ENCODE measurements at regions not wholly inside any gene's neighbourhood (a gene's known extent, or its start where the extent isn't known, plus 50 kb on each side); places are given as distances from the start of the nearest gene placed in this dataset.
"Not testable (repeated sequence)": the region's sequence is repeated elsewhere in the genome, so short reads cannot be mapped to it uniquely, and the experiment has no call there.

DNA sequence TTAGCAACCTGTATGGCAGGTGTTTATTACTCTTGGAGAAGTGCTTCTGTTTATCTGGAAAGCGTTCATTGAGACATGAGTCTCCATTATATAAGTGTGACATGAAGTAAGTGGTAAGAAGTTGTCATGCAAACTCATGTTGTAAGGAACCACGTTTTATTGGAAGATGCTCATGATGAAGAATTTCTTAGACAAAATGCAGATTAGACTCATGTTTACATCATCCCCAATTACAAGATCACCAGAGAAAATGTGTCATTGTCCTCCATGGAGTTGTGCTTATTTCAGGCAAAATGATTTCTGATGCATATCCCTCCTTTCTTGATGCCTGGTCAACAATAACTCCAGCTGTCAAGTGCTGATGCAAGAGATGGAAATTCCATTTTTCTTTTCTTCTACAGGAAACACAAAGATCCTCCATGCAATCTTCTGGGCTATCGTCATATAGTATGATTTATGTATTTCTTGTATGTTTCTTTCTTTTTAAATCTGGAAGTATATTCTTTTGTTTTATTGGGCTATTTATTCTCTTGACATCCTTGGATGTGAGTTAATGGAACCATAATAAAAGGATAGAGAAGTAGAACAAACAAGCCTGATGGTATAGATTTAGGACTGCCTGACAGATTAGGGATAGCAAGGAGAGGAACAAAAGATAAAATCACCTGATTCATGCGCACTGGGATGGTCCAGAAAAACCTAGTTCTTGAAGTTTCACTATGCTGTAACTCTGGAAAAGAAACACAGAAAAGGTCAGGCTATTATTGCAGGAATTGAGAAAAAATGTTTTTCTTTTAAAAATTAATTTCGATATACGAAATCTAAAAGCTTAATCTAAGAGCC, 50.7 kb upstream of the DIAPH3 start:
- no peaks in the 10 kb centered on the region for H3K9me3 Mint-ChIP-seq
- intact Hi-C loops (cut with micrococcal nuclease), result no loop called here
- H3K27ac Mint-ChIP-seq, result no peak overlapping the region
- no peak overlapping the region for H3K4me3 Mint-ChIP-seq
- H3K36me3 Mint-ChIP-seq (ENCODE audit: low read depth), result no peaks in the 10 kb centered on the region
- H3K27me3 Mint-ChIP-seq (ENCODE audit: low read depth), result peaks cover 17% of the 10 kb centered on the region
- no peak for DNase-seq
- CTCF ChIA-PET, result no interaction called here
- no peaks in the 10 kb centered on the region for H3K4me1 Mint-ChIP-seq (ENCODE audit: low read depth)

DNA sequence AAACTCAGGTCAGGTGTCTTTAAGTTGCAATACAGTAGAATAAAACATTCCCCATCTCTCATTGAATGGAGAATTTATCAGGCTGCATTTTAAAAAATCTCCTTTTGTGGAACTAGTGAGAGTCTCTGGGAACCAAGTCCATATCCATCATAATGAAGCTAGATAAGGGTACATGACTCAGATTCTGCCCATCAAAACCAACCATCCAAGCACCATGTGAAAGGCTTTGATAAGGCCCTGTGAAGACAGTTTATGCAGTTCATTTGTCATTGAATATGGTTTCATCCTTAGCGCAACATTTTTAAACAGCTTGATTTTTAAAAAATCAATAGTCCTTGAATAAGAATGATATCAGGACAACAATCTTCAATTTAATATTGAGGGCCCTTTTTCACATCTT, 56.3 kb upstream of the DIAPH3 start:
- CTCF ChIA-PET, result interaction anchor here (1.0 kb wide), 1 partner anchor 540 kb away, joined by 3 read pairs; no protein-coding TSS in a partner anchor
- Mint-ChIP-seq H3K4me3 (no peak overlapping the region), H3K27me3 (ENCODE audit: low read depth) (peaks cover 15% of the 10 kb centered on the region), H3K4me1 (ENCODE audit: low read depth) (no peaks in the 10 kb centered on the region), H3K27ac (no peak overlapping the region), H3K36me3 (ENCODE audit: low read depth) (no peaks in the 10 kb centered on the region), H3K9me3 (no peaks in the 10 kb centered on the region)
- intact Hi-C loops (cut with micrococcal nuclease), result no loop called here
- DNase-seq, result no peak

GRCh38 chr13:60221581-60221980, 57.9 kb upstream of the DIAPH3 start:
- DNase-seq, result no peak
- H3K36me3 Mint-ChIP-seq (ENCODE audit: low read depth), result no peaks in the 10 kb centered on the region
- no peaks in the 10 kb centered on the region for H3K4me1 Mint-ChIP-seq (ENCODE audit: low read depth)
- H3K27me3 Mint-ChIP-seq (ENCODE audit: low read depth), result peaks cover 11% of the 10 kb centered on the region
- intact Hi-C loops (cut with micrococcal nuclease), result no loop called here
- no peaks in the 10 kb centered on the region for H3K9me3 Mint-ChIP-seq
- CTCF ChIA-PET, result no interaction called here
- H3K4me3 Mint-ChIP-seq, result no peak overlapping the region
- no peak overlapping the region for H3K27ac Mint-ChIP-seq

DNA sequence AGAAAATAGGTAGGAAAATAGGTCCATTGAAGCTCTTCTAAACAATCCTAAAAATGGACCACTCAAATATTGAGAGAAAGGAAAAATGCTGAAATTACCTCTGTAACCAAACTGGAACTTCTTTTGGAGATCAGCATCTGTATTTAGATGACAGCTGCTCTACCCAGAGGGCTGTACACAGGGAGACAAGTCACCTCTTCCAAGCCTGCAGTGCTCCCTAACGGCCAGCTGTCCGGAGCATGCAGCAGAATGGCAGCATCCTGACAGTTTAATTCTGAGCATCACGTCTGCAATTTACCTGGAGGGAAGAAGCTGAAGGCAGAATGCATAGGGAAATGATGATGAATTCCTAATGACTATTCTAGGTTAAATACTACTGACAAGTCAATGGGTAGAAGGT, 62.8 kb upstream of the DIAPH3 start:
- peaks cover 6% of the 10 kb centered on the region for H3K27me3 Mint-ChIP-seq (ENCODE audit: low read depth)
- intact Hi-C loops (cut with micrococcal nuclease), result loop anchor here (5.0 kb wide), 1 partner anchor 549 kb away; no protein-coding TSS in a partner anchor
- no peak overlapping the region for H3K27ac Mint-ChIP-seq
- peak; percentile 21 for DNase-seq
- no peaks in the 10 kb centered on the region for H3K9me3 Mint-ChIP-seq
- no peak overlapping the region for H3K4me3 Mint-ChIP-seq
- CTCF ChIA-PET, result interaction anchor here (0.6 kb wide), 1 partner anchor 114 kb away, joined by 4 read pairs; no protein-coding TSS in a partner anchor
- no peaks in the 10 kb centered on the region for H3K4me1 Mint-ChIP-seq (ENCODE audit: low read depth)
- no peaks in the 10 kb centered on the region for H3K36me3 Mint-ChIP-seq (ENCODE audit: low read depth)

- intact Hi-C loops (cut with micrococcal nuclease), result loop anchor here (5.0 kb wide), 1 partner anchor 550 kb away; no protein-coding TSS in a partner anchor
- Mint-ChIP-seq H3K27ac (no peak overlapping the region), H3K27me3 (ENCODE audit: low read depth) (peaks cover 6% of the 10 kb centered on the region), H3K4me1 (ENCODE audit: low read depth) (no peaks in the 10 kb centered on the region), H3K36me3 (ENCODE audit: low read depth) (no peaks in the 10 kb centered on the region), H3K4me3 (no peak overlapping the region), H3K9me3 (no peaks in the 10 kb centered on the region)
- DNase-seq, result no peak
- CTCF ChIA-PET, result no interaction called here
These were observed 63.4 kb upstream of the DIAPH3 start for GRCh38 chr13:60227158-60227557.

DNA sequence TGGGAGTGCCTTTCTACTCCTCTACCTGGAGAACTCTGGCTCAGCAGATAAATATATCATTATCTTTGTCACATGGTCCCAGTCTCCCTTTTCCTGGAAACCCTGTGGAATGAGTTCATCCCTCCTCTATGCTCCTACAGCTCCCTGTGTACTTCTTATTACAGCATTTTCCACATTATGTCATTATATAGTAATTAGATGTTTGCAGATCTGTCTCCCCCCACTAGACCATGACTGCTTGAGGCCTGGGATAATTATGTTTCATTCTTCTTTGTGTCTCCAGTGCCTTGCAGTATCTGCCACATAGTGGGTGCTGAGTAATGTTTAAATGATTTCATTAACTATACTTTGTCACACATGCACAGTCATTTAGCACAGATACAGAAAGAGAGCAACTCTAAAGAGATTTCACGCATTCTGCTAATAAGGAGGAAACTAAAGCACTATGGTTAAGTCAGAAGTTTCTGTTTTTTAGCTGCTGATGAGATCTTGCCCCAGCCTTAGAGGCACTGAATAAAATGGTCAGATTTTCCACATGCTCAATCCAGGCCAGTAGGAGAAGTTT, 66.1 kb upstream of the DIAPH3 start:
- Mint-ChIP-seq H3K4me3 (no peak overlapping the region), H3K27me3 (ENCODE audit: low read depth) (peaks cover 14% of the 10 kb centered on the region), H3K9me3 (no peaks in the 10 kb centered on the region), H3K36me3 (ENCODE audit: low read depth) (no peaks in the 10 kb centered on the region), H3K27ac (no peak overlapping the region), H3K4me1 (ENCODE audit: low read depth) (no peaks in the 10 kb centered on the region)
- no peak for DNase-seq
- CTCF ChIA-PET, result interaction anchor here (1.3 kb wide), 1 partner anchor 98 kb away, joined by 3 read pairs; no protein-coding TSS in a partner anchor
- intact Hi-C loops (cut with micrococcal nuclease), result loop anchor here (5.0 kb wide), 1 partner anchor 552 kb away; no protein-coding TSS in a partner anchor

DNA sequence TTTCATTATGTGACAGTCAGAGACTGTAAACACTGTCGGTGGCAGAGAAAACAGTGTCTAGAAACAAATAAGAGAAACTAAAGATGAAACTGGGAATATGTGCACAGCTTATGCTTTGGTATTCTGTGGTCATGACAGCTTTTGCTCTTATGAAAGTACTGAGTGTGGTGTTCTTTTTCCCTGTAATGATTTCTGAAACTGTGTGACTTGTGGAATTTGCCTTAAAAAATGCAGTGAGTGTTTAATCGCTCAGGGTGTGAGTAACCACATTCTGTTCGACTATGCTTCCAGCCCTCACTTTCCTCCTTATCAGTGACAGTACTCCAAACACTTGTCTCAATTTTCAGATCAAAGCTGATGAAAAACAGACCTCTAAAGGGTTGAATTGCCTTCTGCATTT, 66.9 kb upstream of the DIAPH3 start:
- intact Hi-C loops (cut with micrococcal nuclease), result no loop called here

GRCh38 chr13:60242043-60242595, 78.4 kb upstream of the DIAPH3 start:
- H3K4me3 Mint-ChIP-seq, result no peak overlapping the region
- H3K4me1 Mint-ChIP-seq (ENCODE audit: low read depth), result no peaks in the 10 kb centered on the region
- DNase-seq, result no peak
- intact Hi-C loops (cut with micrococcal nuclease), result no loop called here
- no peak overlapping the region for H3K27ac Mint-ChIP-seq
- H3K9me3 Mint-ChIP-seq, result no peaks in the 10 kb centered on the region
- no peaks in the 10 kb centered on the region for H3K36me3 Mint-ChIP-seq (ENCODE audit: low read depth)
- peaks cover 6% of the 10 kb centered on the region for H3K27me3 Mint-ChIP-seq (ENCODE audit: low read depth)
- CTCF ChIA-PET, result interaction anchor here (0.6 kb wide), 1 partner anchor 1897 kb away, joined by 3 read pairs; no protein-coding TSS in a partner anchor

More for the DNA sequence above, 66.9 kb upstream of the DIAPH3 start:
- no peaks in the 10 kb centered on the region for H3K36me3 Mint-ChIP-seq (ENCODE audit: low read depth)
- no peak for DNase-seq
- no peaks in the 10 kb centered on the region for H3K9me3 Mint-ChIP-seq
- no peaks in the 10 kb centered on the region for H3K4me1 Mint-ChIP-seq (ENCODE audit: low read depth)
- H3K4me3 Mint-ChIP-seq, result no peak overlapping the region
- no peak overlapping the region for H3K27ac Mint-ChIP-seq
- peaks cover 15% of the 10 kb centered on the region for H3K27me3 Mint-ChIP-seq (ENCODE audit: low read depth)
- CTCF ChIA-PET, result interaction anchor here (1.3 kb wide), 1 partner anchor 97 kb away, joined by 3 read pairs; no protein-coding TSS in a partner anchor

DNA sequence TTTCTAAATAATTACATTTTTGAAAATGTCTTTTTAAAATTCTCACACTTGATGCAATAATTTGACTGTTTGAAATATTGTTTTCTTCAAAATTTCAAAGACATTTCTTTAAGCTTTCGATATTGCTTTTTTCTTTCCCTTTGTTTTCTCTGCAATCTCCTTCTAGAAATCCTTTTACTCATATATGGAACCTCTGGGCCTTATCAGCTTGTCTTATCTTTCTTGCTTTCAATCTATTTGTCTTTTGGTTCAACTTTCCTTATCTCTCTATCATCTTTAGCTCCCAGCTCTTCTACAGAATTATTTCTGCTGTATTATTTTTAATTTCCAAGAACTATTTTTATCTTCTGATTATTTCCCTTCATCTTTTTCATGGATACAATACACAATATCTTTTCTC, 80.7 kb upstream of the DIAPH3 start:
- intact Hi-C loops (cut with micrococcal nuclease), result no loop called here
- H3K27me3 Mint-ChIP-seq (ENCODE audit: low read depth), result peaks cover 8% of the 10 kb centered on the region
- CTCF ChIA-PET, result interaction anchor here (0.6 kb wide), 1 partner anchor 35 kb away, joined by 3 read pairs; no protein-coding TSS in a partner anchor
- no peaks in the 10 kb centered on the region for H3K36me3 Mint-ChIP-seq (ENCODE audit: low read depth)
- H3K27ac Mint-ChIP-seq, result no peak overlapping the region
- DNase-seq, result no peak
- no peak overlapping the region for H3K4me3 Mint-ChIP-seq
- H3K9me3 Mint-ChIP-seq, result peaks cover 2% of the 10 kb centered on the region
- H3K4me1 Mint-ChIP-seq (ENCODE audit: low read depth), result no peaks in the 10 kb centered on the region

GRCh38 chr13:60251419-60251818, 87.7 kb upstream of the DIAPH3 start:
- H3K36me3 Mint-ChIP-seq (ENCODE audit: low read depth); DNase-seq; H3K27me3 Mint-ChIP-seq (ENCODE audit: low read depth); H3K27ac Mint-ChIP-seq; H3K4me1 Mint-ChIP-seq (ENCODE audit: low read depth); H3K4me3 Mint-ChIP-seq; intact Hi-C loops (cut with micrococcal nuclease); H3K9me3 Mint-ChIP-seq; CTCF ChIA-PET: not testable (repeated sequence)

- Mint-ChIP-seq H3K4me3 (no peak overlapping the region), H3K27me3 (ENCODE audit: low read depth) (peaks cover 15% of the 10 kb centered on the region), H3K27ac (no peak overlapping the region), H3K36me3 (ENCODE audit: low read depth) (no peaks in the 10 kb centered on the region), H3K9me3 (no peaks in the 10 kb centered on the region), H3K4me1 (ENCODE audit: low read depth) (peaks cover 2% of the 10 kb centered on the region)
- CTCF ChIA-PET, result interaction anchor here (0.6 kb wide), 1 partner anchor 1890 kb away, joined by 3 read pairs; no protein-coding TSS in a partner anchor
- no peak for DNase-seq
- intact Hi-C loops (cut with micrococcal nuclease), result no loop called here
These were observed 94.6 kb upstream of the DIAPH3 start for GRCh38 chr13:60258349-60258748.

- peaks cover 2% of the 10 kb centered on the region for H3K4me1 Mint-ChIP-seq (ENCODE audit: low read depth)
- H3K9me3 Mint-ChIP-seq, result no peaks in the 10 kb centered on the region
- CTCF ChIA-PET, result no interaction called here
- intact Hi-C loops (cut with micrococcal nuclease), result no loop called here
- H3K36me3 Mint-ChIP-seq (ENCODE audit: low read depth), result no peaks in the 10 kb centered on the region
- no peak for DNase-seq
- no peak overlapping the region for H3K27ac Mint-ChIP-seq
- peaks cover 22% of the 10 kb centered on the region for H3K27me3 Mint-ChIP-seq (ENCODE audit: low read depth)
- no peak overlapping the region for H3K4me3 Mint-ChIP-seq
These were observed 96.7 kb upstream of the DIAPH3 start for GRCh38 chr13:60260440-60260839.

Measured in activated naive CD4-positive, alpha-beta T cell treated with anti-CD3 and anti-CD28 coated beads for 36 hours (primary cell).